ENCODE measurements at regions not wholly inside any gene's neighbourhood (a gene's known extent, or its start where the extent isn't known, plus 50 kb on each side); places are given as distances from the start of the nearest gene placed in this dataset.

DNA sequence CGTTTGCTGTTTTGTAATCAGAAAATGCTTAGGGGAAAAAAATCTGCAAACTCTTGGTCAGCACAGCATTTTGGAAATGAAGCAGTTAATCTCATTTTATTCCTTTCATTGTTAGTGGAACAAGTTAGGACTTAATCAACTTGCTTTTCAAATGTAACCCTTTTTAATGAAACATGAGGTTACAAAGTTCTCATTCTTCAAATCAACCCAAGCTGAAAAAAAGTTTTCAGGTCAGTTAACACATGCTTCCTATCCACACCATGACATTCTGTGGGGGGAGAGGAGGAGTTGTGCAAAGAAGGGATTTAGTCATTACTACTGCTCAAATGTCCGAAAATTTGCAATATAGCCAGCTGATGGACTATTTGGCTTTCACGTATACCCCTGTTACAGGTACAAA is 283.2 kb upstream of the LYPLAL1 start:
- Histone ChIP-seq H3K4me3 (no peak overlapping the region), H3K9me3 (replicated peaks) (no peaks in the 10 kb centered on the region), H3K27me3 (ENCODE audit: low read depth) (no peaks in the 10 kb centered on the region), H3K36me3 (no peaks in the 10 kb centered on the region), H3K4me1 (peaks cover 11% of the 10 kb centered on the region), H3K27ac (replicated peaks) (no peak overlapping the region)
- TF ChIP-seq, protein P1, sequence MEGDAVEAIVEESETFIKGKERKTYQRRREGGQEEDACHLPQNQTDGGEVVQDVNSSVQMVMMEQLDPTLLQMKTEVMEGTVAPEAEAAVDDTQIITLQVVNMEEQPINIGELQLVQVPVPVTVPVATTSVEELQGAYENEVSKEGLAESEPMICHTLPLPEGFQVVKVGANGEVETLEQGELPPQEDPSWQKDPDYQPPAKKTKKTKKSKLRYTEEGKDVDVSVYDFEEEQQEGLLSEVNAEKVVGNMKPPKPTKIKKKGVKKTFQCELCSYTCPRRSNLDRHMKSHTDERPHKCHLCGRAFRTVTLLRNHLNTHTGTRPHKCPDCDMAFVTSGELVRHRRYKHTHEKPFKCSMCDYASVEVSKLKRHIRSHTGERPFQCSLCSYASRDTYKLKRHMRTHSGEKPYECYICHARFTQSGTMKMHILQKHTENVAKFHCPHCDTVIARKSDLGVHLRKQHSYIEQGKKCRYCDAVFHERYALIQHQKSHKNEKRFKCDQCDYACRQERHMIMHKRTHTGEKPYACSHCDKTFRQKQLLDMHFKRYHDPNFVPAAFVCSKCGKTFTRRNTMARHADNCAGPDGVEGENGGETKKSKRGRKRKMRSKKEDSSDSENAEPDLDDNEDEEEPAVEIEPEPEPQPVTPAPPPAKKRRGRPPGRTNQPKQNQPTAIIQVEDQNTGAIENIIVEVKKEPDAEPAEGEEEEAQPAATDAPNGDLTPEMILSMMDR (IDR thresholded peaks at IDR 0.05; ENCODE audit: borderline replicate concordance), result no peak
- DNase-seq, result no peak
- intact Hi-C loops (cut with micrococcal nuclease), result no loop called here

DNA sequence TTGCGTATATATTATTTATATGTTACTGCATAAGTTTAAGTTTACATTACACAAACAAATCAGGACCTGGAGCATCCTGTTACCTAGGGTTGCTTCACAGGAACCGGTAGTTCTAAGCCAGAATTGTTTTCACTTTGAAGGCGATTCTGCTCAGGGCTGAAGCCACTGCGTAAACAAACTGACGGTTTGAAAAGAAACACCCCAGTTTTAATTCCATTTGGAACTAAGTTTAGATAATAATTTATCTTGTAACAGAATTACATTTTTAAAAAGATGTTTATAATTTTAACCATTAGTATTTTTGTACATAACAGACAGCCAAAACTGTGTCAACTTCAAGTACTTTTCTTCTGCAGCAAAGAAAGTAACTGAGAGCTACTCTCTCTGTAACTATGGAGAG is 282.1 kb upstream of the LYPLAL1 start:
- intact Hi-C loops (cut with micrococcal nuclease), result no loop called here
- TF ChIP-seq, protein P1 (IDR thresholded peaks at IDR 0.05; ENCODE audit: borderline replicate concordance), result no peak
- no peak for DNase-seq
- Histone ChIP-seq H3K9me3 (replicated peaks) (no peaks in the 10 kb centered on the region), H3K4me1 (peaks cover 6% of the 10 kb centered on the region), H3K27ac (replicated peaks) (no peak overlapping the region), H3K4me3 (no peak overlapping the region), H3K36me3 (no peaks in the 10 kb centered on the region), H3K27me3 (ENCODE audit: low read depth) (no peaks in the 10 kb centered on the region)

DNA sequence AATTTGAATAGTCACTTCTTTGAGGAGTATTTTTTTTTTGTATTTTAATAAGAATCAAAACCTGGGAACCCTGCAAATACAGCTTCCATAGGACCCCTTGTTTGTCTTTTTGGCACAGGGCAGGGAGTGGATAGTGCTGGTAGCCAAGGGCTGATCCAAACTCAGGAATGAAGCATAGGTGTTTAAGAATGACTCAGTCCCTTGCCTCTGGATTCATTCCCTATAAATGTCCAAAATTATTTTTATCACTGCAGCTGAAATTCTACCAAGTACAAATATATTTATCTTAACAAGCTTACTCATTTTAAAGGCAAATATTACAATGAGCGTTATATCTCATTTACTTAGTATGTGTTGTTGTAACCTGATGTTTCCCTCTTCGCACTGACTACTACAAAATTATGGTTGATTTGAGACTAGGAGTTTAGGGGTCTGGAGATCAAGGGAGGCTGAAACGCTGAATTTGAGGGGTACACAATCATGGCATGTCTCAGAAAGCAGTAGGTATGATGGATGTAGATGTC is 278.6 kb upstream of the LYPLAL1 start:
- no peak for DNase-seq
- TF ChIP-seq, protein P1 (IDR thresholded peaks at IDR 0.05; ENCODE audit: borderline replicate concordance), result no peak

DNA sequence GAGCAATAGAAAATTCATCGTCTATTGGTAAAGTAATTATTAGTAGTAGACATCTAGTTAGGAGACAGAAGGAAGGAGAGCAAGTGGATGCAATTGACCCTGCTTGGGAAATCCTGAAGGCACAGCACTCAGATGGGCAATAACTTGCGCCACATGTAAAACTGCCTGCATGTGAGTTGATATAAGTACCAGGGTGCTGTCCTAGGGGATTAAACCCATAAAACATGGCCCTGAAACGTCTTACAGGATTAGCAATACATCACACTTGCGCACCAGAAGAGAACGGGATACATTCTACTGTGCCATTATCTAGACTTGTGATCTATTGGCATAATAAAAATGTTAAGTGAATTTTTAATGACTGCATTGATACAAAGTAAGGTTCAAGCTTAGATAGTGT is 277.5 kb upstream of the LYPLAL1 start:
- TF ChIP-seq, protein P1 (IDR thresholded peaks at IDR 0.05; ENCODE audit: borderline replicate concordance), result no peak
- Histone ChIP-seq H3K36me3 (no peaks in the 10 kb centered on the region), H3K4me3 (no peak overlapping the region), H3K4me1 (no peaks in the 10 kb centered on the region), H3K27ac (replicated peaks) (no peak overlapping the region), H3K9me3 (replicated peaks) (no peaks in the 10 kb centered on the region), H3K27me3 (ENCODE audit: low read depth) (no peaks in the 10 kb centered on the region)
- no peak for DNase-seq
- intact Hi-C loops (cut with micrococcal nuclease), result no loop called here

More for the DNA sequence above, 278.6 kb upstream of the LYPLAL1 start:
- Histone ChIP-seq H3K4me1 (no peaks in the 10 kb centered on the region), H3K27ac (replicated peaks) (no peak overlapping the region), H3K36me3 (no peaks in the 10 kb centered on the region), H3K9me3 (replicated peaks) (no peaks in the 10 kb centered on the region), H3K27me3 (ENCODE audit: low read depth) (no peaks in the 10 kb centered on the region), H3K4me3 (no peak overlapping the region)
- intact Hi-C loops (cut with micrococcal nuclease), result no loop called here

DNA sequence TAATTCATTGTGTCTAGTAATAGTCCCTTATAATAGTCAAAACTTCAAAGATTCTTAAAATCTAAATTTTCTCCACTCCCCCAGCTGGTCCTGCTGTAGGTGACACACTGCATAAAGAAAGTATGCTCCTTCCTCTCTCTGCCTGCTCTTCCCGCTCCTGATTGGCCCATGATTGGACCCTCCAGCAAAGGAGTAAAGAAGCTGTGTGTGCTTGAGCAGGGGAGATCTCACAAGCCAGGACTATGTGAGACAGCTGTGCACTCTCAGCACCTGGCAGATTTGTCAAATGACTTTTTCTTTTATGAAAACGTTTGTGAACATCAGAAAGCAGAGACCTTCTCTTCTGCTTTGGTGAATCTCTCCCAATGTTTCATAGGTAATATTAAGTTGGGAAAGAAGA is 274.8 kb upstream of the LYPLAL1 start:
- no peak overlapping the region for H3K4me3 ChIP-seq
- H3K27ac ChIP-seq (replicated peaks), result no peak overlapping the region
- TF ChIP-seq, protein P1 (IDR thresholded peaks at IDR 0.05; ENCODE audit: borderline replicate concordance), result no peak
- intact Hi-C loops (cut with micrococcal nuclease), result no loop called here
- peaks cover 2% of the 10 kb centered on the region for H3K4me1 ChIP-seq
- no peaks in the 10 kb centered on the region for H3K36me3 ChIP-seq
- H3K27me3 ChIP-seq (ENCODE audit: low read depth), result no peaks in the 10 kb centered on the region
- H3K9me3 ChIP-seq (replicated peaks), result no peaks in the 10 kb centered on the region
- no peak for DNase-seq

Measured in left ventricle myocardium inferior (tissue), 1 donor.